Skeletal muscle satellite cell (primary cell): ENCODE measurements at regions not wholly inside any gene's neighbourhood (a gene's known extent, or its start where the extent isn't known, plus 50 kb on each side); places are given as distances from the start of the nearest gene placed in this dataset.

Source experiments
- H3K27me3 ChIP-seq: 2 replicates; pipeline ENCODE4 v1.7.0; 2013; ENCODE audit warnings: low read length; ENCODE audit not compliant: control insufficient read depth, insufficient read depth
- H3K36me3 ChIP-seq: 2 replicates; pipeline ENCODE4 v1.7.0; 2013; ENCODE audit warnings: mild to moderate bottlenecking, control low read depth, low read length; ENCODE audit not compliant: insufficient read depth
- H3K4me1 ChIP-seq: 2 replicates; pipeline ENCODE4 v1.7.0; 2013; ENCODE audit warnings: low read length; ENCODE audit not compliant: control insufficient read depth, insufficient read depth
- H3K4me2 ChIP-seq: 2 replicates; pipeline ENCODE4 v1.7.0; 2013; ENCODE audit warnings: mild to moderate bottlenecking, low read length
- H3K4me3 ChIP-seq: 2 replicates; pipeline ENCODE4 v1.7.0; 2013; ENCODE audit warnings: low read length
- H3K9ac ChIP-seq: 2 replicates; pipeline ENCODE4 v1.7.0; 2013; ENCODE audit warnings: mild to moderate bottlenecking, low read depth, low read length, moderate library complexity
- H3K9me3 ChIP-seq: replicated peaks from 2 replicates; pipeline ENCODE4 v1.7.0; 2013; ENCODE audit warnings: mild to moderate bottlenecking, control low read depth, low read length

- H3K4me3 ChIP-seq, result no peak overlapping the region
- no peaks in the 10 kb centered on the region for H3K4me1 ChIP-seq
- no peak overlapping the region for H3K4me2 ChIP-seq
- H3K9me3 ChIP-seq, result no peaks in the 10 kb centered on the region
- H3K27me3 ChIP-seq, result no peaks in the 10 kb centered on the region
- no peaks in the 10 kb centered on the region for H3K36me3 ChIP-seq
- no peak overlapping the region for H3K9ac ChIP-seq
Observed at GRCh38 chr6:53744321-53744720, 50.5 kb upstream of the LRRC1 start.

GRCh38 chr6:53741034-53741823 lies 53.6 kb upstream of the LRRC1 start:
- H3K9me3 ChIP-seq, result no peaks in the 10 kb centered on the region
- H3K9ac ChIP-seq, result no peak overlapping the region

GRCh38 chr6:53737746-53738145 lies 57.1 kb upstream of the LRRC1 start:
- H3K27me3 ChIP-seq, result no peaks in the 10 kb centered on the region
- H3K9ac ChIP-seq, result no peak overlapping the region
- no peak overlapping the region for H3K4me2 ChIP-seq
- H3K4me3 ChIP-seq, result no peak overlapping the region
- H3K4me1 ChIP-seq, result peaks cover 14% of the 10 kb centered on the region
- no peaks in the 10 kb centered on the region for H3K9me3 ChIP-seq
- H3K36me3 ChIP-seq, result no peaks in the 10 kb centered on the region

More at GRCh38 chr6:53741034-53741823, 53.6 kb upstream of the LRRC1 start:
- H3K27me3 ChIP-seq, result no peaks in the 10 kb centered on the region
- no peak overlapping the region for H3K4me3 ChIP-seq
- H3K4me2 ChIP-seq, result no peak overlapping the region
- H3K36me3 ChIP-seq, result no peaks in the 10 kb centered on the region
- H3K4me1 ChIP-seq, result no peaks in the 10 kb centered on the region

DNA sequence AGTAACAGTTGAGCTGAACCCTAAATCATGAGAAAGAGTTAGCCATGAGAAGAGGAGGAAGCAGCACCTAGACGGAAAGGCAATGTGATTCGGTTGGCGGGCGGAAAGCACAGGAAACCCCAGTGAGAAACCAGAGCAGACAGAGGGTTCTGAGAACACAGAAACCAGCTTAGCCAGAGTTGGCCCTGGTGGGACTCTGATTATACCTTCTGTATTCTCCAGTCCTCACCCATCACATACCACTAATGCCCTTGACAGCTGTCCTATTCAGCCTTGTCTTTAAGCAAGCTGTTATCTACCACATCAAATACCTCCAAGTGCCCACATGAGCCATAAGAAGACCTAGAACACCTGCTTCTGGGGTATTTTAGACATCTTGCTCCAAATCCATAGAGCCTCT lies 58.9 kb upstream of the LRRC1 start:
- no peak overlapping the region for H3K4me2 ChIP-seq
- H3K9ac ChIP-seq, result no peak overlapping the region
- peaks cover 14% of the 10 kb centered on the region for H3K4me1 ChIP-seq
- H3K9me3 ChIP-seq, result no peaks in the 10 kb centered on the region
- H3K36me3 ChIP-seq, result no peaks in the 10 kb centered on the region
- no peaks in the 10 kb centered on the region for H3K27me3 ChIP-seq
- no peak overlapping the region for H3K4me3 ChIP-seq

GRCh38 chr6:53734473-53735299 lies 60.1 kb upstream of the LRRC1 start:
- Histone ChIP-seq H3K4me2 (peak overlapping the region; percentile 14), H3K36me3 (no peaks in the 10 kb centered on the region), H3K27me3 (no peaks in the 10 kb centered on the region), H3K4me3 (no peak overlapping the region), H3K9ac (no peak overlapping the region), H3K4me1 (peaks cover 14% of the 10 kb centered on the region), H3K9me3 (no peaks in the 10 kb centered on the region)

DNA sequence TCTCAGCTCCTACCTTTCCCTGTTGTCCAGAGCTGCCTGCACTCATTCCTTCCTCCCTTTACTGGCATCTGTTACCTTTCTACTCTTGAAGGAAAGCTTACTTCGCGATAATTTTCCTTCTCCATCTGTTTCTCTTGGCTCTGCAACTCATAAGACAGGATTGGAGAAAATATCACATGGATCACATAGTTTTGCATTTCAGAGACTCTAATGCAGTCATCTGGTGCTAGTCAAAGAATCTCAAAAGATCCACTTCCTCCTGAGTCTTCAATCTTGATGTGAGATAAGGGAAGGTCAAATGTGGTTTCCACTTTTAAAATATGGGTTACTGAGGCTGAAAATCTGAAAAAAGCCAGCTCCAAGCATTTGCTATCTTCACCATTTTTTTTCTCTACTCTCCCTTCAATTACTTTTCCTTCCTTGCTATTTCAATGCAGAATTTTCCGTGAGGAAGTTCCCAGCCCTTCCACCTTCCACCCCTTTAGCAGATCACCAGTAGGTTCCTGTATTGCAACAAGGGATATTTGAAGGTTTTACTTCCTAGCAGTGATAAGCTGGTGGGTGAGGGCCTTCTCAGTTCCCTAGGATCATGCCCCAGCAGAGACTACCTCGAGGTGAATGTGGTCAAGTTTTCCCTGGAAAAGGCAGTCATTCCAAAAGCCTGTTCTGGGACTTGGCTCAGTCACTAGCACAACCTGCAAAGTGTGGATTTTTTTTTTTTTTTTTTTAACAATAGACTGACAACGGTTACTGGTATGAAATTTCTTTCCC lies 62.8 kb upstream of the LRRC1 start:
- H3K9ac ChIP-seq, result no peak overlapping the region
- H3K4me2 ChIP-seq, result no peak overlapping the region
- H3K4me3 ChIP-seq, result no peak overlapping the region
- H3K27me3 ChIP-seq, result no peaks in the 10 kb centered on the region
- H3K36me3 ChIP-seq, result no peaks in the 10 kb centered on the region
- peaks cover 18% of the 10 kb centered on the region for H3K4me1 ChIP-seq
- H3K9me3 ChIP-seq, result no peaks in the 10 kb centered on the region

- H3K9me3 ChIP-seq, result no peaks in the 10 kb centered on the region
- H3K4me1 ChIP-seq, result peaks cover 18% of the 10 kb centered on the region
- no peak overlapping the region for H3K4me3 ChIP-seq
- no peaks in the 10 kb centered on the region for H3K36me3 ChIP-seq
- H3K4me2 ChIP-seq, result no peak overlapping the region
- H3K27me3 ChIP-seq, result no peaks in the 10 kb centered on the region
- no peak overlapping the region for H3K9ac ChIP-seq
Observed at GRCh38 chr6:53730767-53731166, 64.0 kb upstream of the LRRC1 start.

DNA sequence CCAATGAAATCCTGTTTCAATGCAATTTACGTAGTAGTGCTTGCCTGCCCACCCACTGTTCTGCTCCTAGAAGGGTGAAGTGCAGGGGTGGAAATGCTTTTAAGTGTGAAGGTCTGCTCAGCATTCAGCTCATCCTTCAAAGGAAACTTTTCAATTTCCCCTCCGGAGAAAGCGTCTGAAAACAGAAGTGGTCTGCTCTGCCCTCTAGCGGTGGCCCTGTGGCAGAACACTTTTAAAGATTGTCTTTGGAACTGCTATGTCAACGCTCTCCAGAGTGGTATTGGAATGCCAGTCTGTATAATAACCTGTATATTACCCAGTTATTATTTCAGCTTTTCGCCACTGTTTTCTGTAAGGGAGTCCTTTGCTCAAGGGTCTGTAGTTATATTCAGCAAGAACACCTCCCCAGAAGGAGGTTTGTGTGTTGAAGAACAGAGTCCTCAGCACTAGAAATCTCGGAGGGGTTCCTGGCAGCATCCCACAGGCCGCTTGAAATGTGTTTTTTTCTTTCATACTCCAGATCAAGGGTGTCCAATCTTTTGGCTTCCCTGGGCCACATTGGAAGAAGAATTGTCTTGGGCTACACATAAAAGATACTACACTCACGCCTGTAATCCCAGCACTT lies 63.1 kb upstream of the KLHL31 start:
- Histone ChIP-seq H3K4me3 (peak overlapping the region; percentile 55), H3K27me3 (peaks cover 9% of the 10 kb centered on the region), H3K4me2 (peak overlapping the region; percentile 80), H3K9me3 (no peaks in the 10 kb centered on the region), H3K9ac (no peak overlapping the region), H3K36me3 (no peaks in the 10 kb centered on the region), H3K4me1 (peaks cover 5% of the 10 kb centered on the region)

DNA sequence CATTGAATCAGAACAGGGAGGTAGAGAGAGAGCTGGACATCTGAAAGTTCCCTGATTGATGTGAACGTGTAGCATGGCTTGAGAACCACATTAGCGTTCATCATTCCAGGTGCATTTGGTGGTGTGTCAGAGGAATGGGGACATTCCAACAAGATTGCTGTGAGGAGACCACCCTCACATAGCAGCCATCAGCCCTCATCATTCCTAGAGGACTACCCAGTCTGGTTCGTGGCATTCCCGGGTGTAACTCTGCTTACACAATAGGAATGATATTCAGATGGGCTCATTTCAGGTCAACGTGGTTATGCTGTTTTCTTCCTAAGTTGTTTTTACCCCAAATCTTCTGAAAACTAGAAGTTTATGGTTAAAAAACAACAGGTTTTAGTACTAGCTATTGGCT lies 62.2 kb upstream of the KLHL31 start:
- Histone ChIP-seq H3K9me3 (no peaks in the 10 kb centered on the region), H3K4me2 (no peak overlapping the region), H3K9ac (no peak overlapping the region), H3K27me3 (peaks cover 14% of the 10 kb centered on the region), H3K36me3 (no peaks in the 10 kb centered on the region), H3K4me1 (peaks cover 5% of the 10 kb centered on the region), H3K4me3 (no peak overlapping the region)

DNA sequence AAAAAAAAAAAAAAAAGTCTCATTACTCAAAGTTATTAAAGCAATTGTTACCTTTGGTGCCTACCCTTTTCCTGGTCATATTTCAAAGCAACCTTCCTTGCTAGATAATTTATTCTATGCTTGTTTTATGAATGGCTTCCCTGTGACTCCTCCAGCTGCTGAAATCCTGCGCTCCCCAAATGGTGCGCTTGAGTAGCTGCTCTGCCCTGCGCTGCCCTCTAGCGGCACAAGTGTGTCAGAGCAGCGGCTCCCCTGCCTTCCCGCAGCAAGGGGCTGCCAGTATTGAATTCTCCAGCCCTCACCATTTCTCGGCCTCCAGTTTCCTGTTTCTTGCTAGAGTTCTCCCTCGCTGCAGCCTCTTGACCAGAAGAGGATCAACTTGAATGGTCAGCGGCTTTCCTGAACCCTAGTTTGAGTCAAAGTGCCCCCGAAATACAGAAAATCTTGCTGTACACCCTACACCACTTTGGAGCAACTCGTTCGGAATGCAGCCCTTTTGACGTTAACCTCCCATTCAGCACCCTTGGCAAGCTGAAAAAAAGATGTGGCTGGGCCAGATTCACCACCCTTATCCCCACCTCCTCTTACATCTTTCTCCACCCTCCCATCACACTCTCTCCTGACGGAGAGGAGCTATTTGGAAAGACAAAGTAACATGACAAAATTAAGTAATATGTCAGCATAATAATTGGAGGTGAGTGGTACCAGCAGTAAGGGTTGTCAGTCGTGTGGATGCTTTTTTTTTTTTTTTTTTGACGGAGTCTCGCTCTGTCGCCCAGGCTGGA lies 60.4 kb upstream of the KLHL31 start:
- Histone ChIP-seq H3K27me3 (peaks cover 14% of the 10 kb centered on the region), H3K9ac (no peak overlapping the region), H3K4me2 (no peak overlapping the region), H3K4me1 (peaks cover 5% of the 10 kb centered on the region), H3K4me3 (no peak overlapping the region), H3K9me3 (no peaks in the 10 kb centered on the region), H3K36me3 (no peaks in the 10 kb centered on the region)
